Hepatocyte (in vitro differentiated cells): ENCODE measurements at regions not wholly inside any gene's neighbourhood (a gene's known extent, or its start where the extent isn't known, plus 50 kb on each side); places are given as distances from the start of the nearest gene placed in this dataset.

Source experiments
- DNase-seq: peaks from one replicate; pipeline ENCODE4 v3.0.0-alpha.2; 2016; ENCODE audit warnings: low spot score
- H2AFZ ChIP-seq: fragments of 200-600 bp; sonication (generic); 2 replicates; pipeline ENCODE4 v1.6.0; 2016; ENCODE audit warnings: antibody characterized with exemption, mild to moderate bottlenecking
- H3K27ac ChIP-seq: fragments of 200-600 bp; sonication (generic); 2 replicates; pipeline ENCODE4 v1.5.1; 2016; ENCODE audit warnings: mild to moderate bottlenecking
- H3K27me3 ChIP-seq: fragments of 200-600 bp; sonication (generic); 2 replicates; pipeline ENCODE4 v1.6.1; 2016
- H3K36me3 ChIP-seq: fragments of 200-600 bp; sonication (generic); replicated peaks from 2 replicates; pipeline ENCODE4 v1.5.1; 2016; ENCODE audit warnings: low read depth; ENCODE audit not compliant: insufficient read depth
- H3K4me1 ChIP-seq: fragments of 200-600 bp; sonication (generic); 2 replicates; pipeline ENCODE4 v1.5.1; 2016; ENCODE audit warnings: mild to moderate bottlenecking, moderate library complexity; ENCODE audit not compliant: insufficient read depth
- H3K4me2 ChIP-seq: fragments of 200-600 bp; sonication (generic); 2 replicates; pipeline ENCODE4 v1.6.0; 2016
- H3K4me3 ChIP-seq: fragments of 200-600 bp; sonication (generic); 2 replicates; pipeline ENCODE4 v1.5.1; 2016; ENCODE audit warnings: mild to moderate bottlenecking
- H3K79me2 ChIP-seq: fragments of 200-600 bp; sonication (generic); 2 replicates; pipeline ENCODE4 v1.6.0; 2017; ENCODE audit warnings: mild to moderate bottlenecking
- H3K9me2 ChIP-seq: fragments of 200-600 bp; sonication (generic); replicated peaks from 2 replicates; pipeline ENCODE4 v1.6.0; 2017; ENCODE audit warnings: mild to moderate bottlenecking; ENCODE audit not compliant: insufficient read depth
- H3K9me3 ChIP-seq: fragments of 200-600 bp; sonication (generic); 2 replicates; pipeline ENCODE4 v1.5.1; 2016; ENCODE audit warnings: low read depth, mild to moderate bottlenecking
- H4K20me1 ChIP-seq: fragments of 200-600 bp; sonication (generic); 2 replicates; pipeline ENCODE4 v1.6.0; 2016; ENCODE audit warnings: mild to moderate bottlenecking; ENCODE audit not compliant: insufficient read depth, poor library complexity, severe bottlenecking
- CTCF ChIP-seq: fragments of 200-600 bp; sonication (generic); IDR thresholded peaks from 2 replicates; pipeline ENCODE4 v1.5.1; 2016; ENCODE audit warnings: antibody characterized with exemption, mild to moderate bottlenecking; ENCODE audit not compliant: poor library complexity
- EZH2 ChIP-seq: fragments of 200-600 bp; sonication (generic); IDR thresholded peaks from 2 replicates; pipeline ENCODE4 v1.6.1; 2016; ENCODE audit warnings: antibody characterized with exemption, mild to moderate bottlenecking, borderline replicate concordance
- EZH2phosphoT487 ChIP-seq: fragments of 200-600 bp; sonication (generic); IDR thresholded peaks from one replicate; pipeline ENCODE4 v1.6.1; 2018; ENCODE audit warnings: antibody characterized with exemption, mild to moderate bottlenecking, low read depth, moderate library complexity; ENCODE audit not compliant: unreplicated experiment, severe bottlenecking
- WGBS: methylation state at CpG from one replicate; pipeline ENCODE4 v1.1.6; 2016; ENCODE audit warnings: low lambda C conversion rate; ENCODE audit errors: missing lambda C conversion rate; 5-methylcytosine and 5-hydroxymethylcytosine counted together

- Histone ChIP-seq H3K9me2 (no peaks in the 10 kb centered on the region), H3K9me3 (no peaks in the 10 kb centered on the region), H3K27me3 (no peaks in the 10 kb centered on the region), H3K4me1 (no peaks in the 10 kb centered on the region), H3K36me3 (no peaks in the 10 kb centered on the region), H3K4me3 (no peak overlapping the region), H4K20me1 (no peaks in the 10 kb centered on the region), H2AFZ (no peak overlapping the region), H3K4me2 (no peak overlapping the region), H3K27ac (no peak overlapping the region), H3K79me2 (no peaks in the 10 kb centered on the region)
- TF ChIP-seq EZH2 (no peak), EZH2phosphoT487 (no peak), CTCF (no peak)
- WGBS = 77% methylated on average over 2 of the region's 2 CpGs
- DNase-seq = no peak
These were observed 223.6 kb downstream of the ARL4A start for GRCh38 chr7:12911053-12911452.

GRCh38 chr7:12913002-12913401 is 225.6 kb downstream of the ARL4A start:
- Histone ChIP-seq H4K20me1 (no peaks in the 10 kb centered on the region), H3K9me3 (no peaks in the 10 kb centered on the region), H3K9me2 (no peaks in the 10 kb centered on the region), H3K4me2 (no peak overlapping the region), H3K4me1 (no peaks in the 10 kb centered on the region), H3K4me3 (no peak overlapping the region), H3K79me2 (no peaks in the 10 kb centered on the region), H3K27me3 (no peaks in the 10 kb centered on the region), H3K27ac (no peak overlapping the region), H3K36me3 (no peaks in the 10 kb centered on the region), H2AFZ (no peak overlapping the region)
- no peak for TF ChIP-seq CTCF
- no peak for TF ChIP-seq EZH2phosphoT487
- TF ChIP-seq EZH2 = no peak
- WGBS = 43% methylated on average over 3 of the region's 3 CpGs
- no peak for DNase-seq

- H3K36me3 ChIP-seq = no peaks in the 10 kb centered on the region
- no peak overlapping the region for H3K27ac ChIP-seq
- no peak overlapping the region for H3K4me2 ChIP-seq
- no peaks in the 10 kb centered on the region for H3K79me2 ChIP-seq
- H2AFZ ChIP-seq = no peak overlapping the region
- H3K9me2 ChIP-seq = no peaks in the 10 kb centered on the region
- no peaks in the 10 kb centered on the region for H4K20me1 ChIP-seq
- no peak overlapping the region for H3K4me3 ChIP-seq
- WGBS = 93% methylated on average over 2 of the region's 2 CpGs
- no peaks in the 10 kb centered on the region for H3K9me3 ChIP-seq
- DNase-seq = no peak
- no peaks in the 10 kb centered on the region for H3K4me1 ChIP-seq
- H3K27me3 ChIP-seq = no peaks in the 10 kb centered on the region
- TF ChIP-seq EZH2 (no peak), CTCF (no peak), EZH2phosphoT487 (no peak)
These were observed 230.4 kb downstream of the ARL4A start for GRCh38 chr7:12917801-12918200.
